Heart right ventricle (tissue), 16 donors: ENCODE measurements at regions not wholly inside any gene's neighbourhood (a gene's known extent, or its start where the extent isn't known, plus 50 kb on each side); places are given as distances from the start of the nearest gene placed in this dataset.

Experiments used
- ATAC-seq, 8 donors: fragments of 200-7000 bp; cut with Tn5 transposase; one replicate each; pipeline ENCODE4 v1.9.1; 2020; ENCODE audit warnings: mild to moderate bottlenecking in 8 of 8, moderate library complexity in 8 of 8, moderate number of reproducible peaks in 1 of 8
- DNase-seq, 2 donors: peaks; one replicate each; pipeline ENCODE4 v3.0.0-alpha.2; 2020
- H3K27ac ChIP-seq, 10 donors: fragments of 200-600 bp; sonication (generic) in 2 of 10; one replicate each; pipeline versions ENCODE4 v1.5.0 to v1.8.0; 2020 to 2022; ENCODE audit warnings: mild to moderate bottlenecking in 3 of 10
- H3K27me3 ChIP-seq, 7 donors: fragments of 200-600 bp; one replicate each; pipeline ENCODE4 v1.8.0; 2021 to 2022; ENCODE audit warnings: mild to moderate bottlenecking in 2 of 7
- H3K36me3 ChIP-seq, 9 donors: fragments of 200-600 bp; sonication (generic) in 1 of 9; one replicate each; pipeline versions ENCODE4 v1.5.0 to v1.8.0; 2020 to 2022; ENCODE audit warnings: mild to moderate bottlenecking in 2 of 9
- H3K4me1 ChIP-seq, 9 donors: fragments of 200-600 bp; sonication (generic) in 1 of 9; one replicate each; pipeline versions ENCODE4 v1.5.0 to v1.8.0; 2020 to 2022; ENCODE audit warnings: mild to moderate bottlenecking in 4 of 9
- H3K4me3 ChIP-seq, 10 donors: fragments of 200-600 bp; sonication (generic) in 2 of 10; one replicate each; pipeline versions ENCODE4 v1.5.0 to v1.8.0; 2020 to 2022; ENCODE audit warnings: mild to moderate bottlenecking in 7 of 10, moderate library complexity in 2 of 10
- H3K9me3 ChIP-seq, 11 donors: fragments of 200-600 bp in 10 of 11; sonication (generic) in 2 of 11; one replicate each; pipeline versions ENCODE4 v1.5.0 to v1.8.0; 2013 to 2022; ENCODE audit warnings: mild to moderate bottlenecking in 2 of 11, control low read depth in 1 of 11, moderate library complexity in 1 of 11
- WGBS, 2 donors: extraction: QIAGEN DNeasy Blood & Tissue Kit; methylation state at CpG; one replicate each; pipeline ENCODE4 v1.1.7; 2013; ENCODE audit warnings: inconsistent platforms in 1 of 2; 5-methylcytosine and 5-hydroxymethylcytosine counted together
- intact Hi-C, 10 donors: fragments of 100-400 bp; cut with DNase I; formaldehyde crosslinking; loops; one replicate each; pipeline versions ENCODE4 v1.11.1 to v1.14.2; 2022
- TF ChIP-seq, protein P1 (sequence below), 9 donors: fragments of 200-600 bp; sonication (generic) in 2 of 9; IDR thresholded peaks; one replicate each; pipeline versions ENCODE4 v1.5.0 to v1.8.0; 2021 to 2022; ENCODE audit warnings: antibody characterized with exemption in 9 of 9, mild to moderate bottlenecking in 5 of 9, moderate library complexity in 1 of 9
- donor health status: Arrhythmogenic right ventricular cardiomyopathy.
- donor health status: ischemic (EF 13 %, LVEDD 7.1; RV severe dilation, severe dysfunction).
- donor health status: healthy with polysubstance abuse.
- donor health status: DM: no; HTN: yes; CAD: no.
- donor health status: DM: no; HTN: no; CAD: no.
- donor health status: ischemic (EF 25% LVEDD 6.9; RV normal size, moderate dysfunction).
- donor health status: ischemic (EF 25% LVEDD 5.7; RV mildly dilated, moderate dysfunction).
- donor health status: healthy.
- donor health status: DM: yes; HTN: yes; CAD: no.
- donor health status: Ischemic cardiomyopathy.
- donor health status: ischemic (EF 35%, LVEDD 5.7; RV mildly dilated, moderate dysfunction).
- donor health status: nonischemic (EF 11% LVEDD 7.7; RV severe dilation, severe dysfunction).
- donor health status: DM: yes; HTN: yes; CAD: no.
- donor health status: PGD.
- donor health status: ischemic (EF 29% LVEDD 5.4; RV normal size, mild dysfunction).
- donor health status: nonischemic (EF 23%, LVEDD 6.1; RV moderate dilation, normal function).

- Histone ChIP-seq H3K9me3 (peaks cover 0 to 7% (median 0%) of the 10 kb centered on the region in 11 donors), H3K27me3 (peaks cover 0 to 4% (median 0%) of the 10 kb centered on the region in 7 donors), H3K4me3 (no peak overlapping the region), H3K36me3 (no peaks in the 10 kb centered on the region), H3K27ac (no peak overlapping the region), H3K4me1 (no peaks in the 10 kb centered on the region)
- intact Hi-C loops: no loop called here
- TF ChIP-seq, protein P1, sequence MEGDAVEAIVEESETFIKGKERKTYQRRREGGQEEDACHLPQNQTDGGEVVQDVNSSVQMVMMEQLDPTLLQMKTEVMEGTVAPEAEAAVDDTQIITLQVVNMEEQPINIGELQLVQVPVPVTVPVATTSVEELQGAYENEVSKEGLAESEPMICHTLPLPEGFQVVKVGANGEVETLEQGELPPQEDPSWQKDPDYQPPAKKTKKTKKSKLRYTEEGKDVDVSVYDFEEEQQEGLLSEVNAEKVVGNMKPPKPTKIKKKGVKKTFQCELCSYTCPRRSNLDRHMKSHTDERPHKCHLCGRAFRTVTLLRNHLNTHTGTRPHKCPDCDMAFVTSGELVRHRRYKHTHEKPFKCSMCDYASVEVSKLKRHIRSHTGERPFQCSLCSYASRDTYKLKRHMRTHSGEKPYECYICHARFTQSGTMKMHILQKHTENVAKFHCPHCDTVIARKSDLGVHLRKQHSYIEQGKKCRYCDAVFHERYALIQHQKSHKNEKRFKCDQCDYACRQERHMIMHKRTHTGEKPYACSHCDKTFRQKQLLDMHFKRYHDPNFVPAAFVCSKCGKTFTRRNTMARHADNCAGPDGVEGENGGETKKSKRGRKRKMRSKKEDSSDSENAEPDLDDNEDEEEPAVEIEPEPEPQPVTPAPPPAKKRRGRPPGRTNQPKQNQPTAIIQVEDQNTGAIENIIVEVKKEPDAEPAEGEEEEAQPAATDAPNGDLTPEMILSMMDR (IDR thresholded peaks at IDR 0.05): no peak
- DNase-seq (no peak), ATAC-seq (no peak)
Measured at GRCh38 chr4:25549413-25549812, 106.2 kb upstream of the SLC34A2 start.

GRCh38 chr4:25550376-25551030, 105.1 kb upstream of the SLC34A2 start:
- ATAC-seq: no peak
- Histone ChIP-seq H3K36me3 (no peaks in the 10 kb centered on the region), H3K27me3 (no peaks in the 10 kb centered on the region), H3K4me1 (no peaks in the 10 kb centered on the region), H3K9me3 (peaks cover 0 to 7% (median 0%) of the 10 kb centered on the region in 11 donors), H3K27ac (no peak overlapping the region), H3K4me3 (no peak overlapping the region)
- TF ChIP-seq, protein P1 (IDR thresholded peaks at IDR 0.05): no peak
- DNase-seq: no peak
- intact Hi-C loops: no loop called here
- 88 to 94% methylated on average over 5 of the region's 5 CpGs for WGBS, 2 donors

- no peak for DNase-seq
Measured at GRCh38 chr4:25551605-25552004, 104.0 kb upstream of the SLC34A2 start.

DNA sequence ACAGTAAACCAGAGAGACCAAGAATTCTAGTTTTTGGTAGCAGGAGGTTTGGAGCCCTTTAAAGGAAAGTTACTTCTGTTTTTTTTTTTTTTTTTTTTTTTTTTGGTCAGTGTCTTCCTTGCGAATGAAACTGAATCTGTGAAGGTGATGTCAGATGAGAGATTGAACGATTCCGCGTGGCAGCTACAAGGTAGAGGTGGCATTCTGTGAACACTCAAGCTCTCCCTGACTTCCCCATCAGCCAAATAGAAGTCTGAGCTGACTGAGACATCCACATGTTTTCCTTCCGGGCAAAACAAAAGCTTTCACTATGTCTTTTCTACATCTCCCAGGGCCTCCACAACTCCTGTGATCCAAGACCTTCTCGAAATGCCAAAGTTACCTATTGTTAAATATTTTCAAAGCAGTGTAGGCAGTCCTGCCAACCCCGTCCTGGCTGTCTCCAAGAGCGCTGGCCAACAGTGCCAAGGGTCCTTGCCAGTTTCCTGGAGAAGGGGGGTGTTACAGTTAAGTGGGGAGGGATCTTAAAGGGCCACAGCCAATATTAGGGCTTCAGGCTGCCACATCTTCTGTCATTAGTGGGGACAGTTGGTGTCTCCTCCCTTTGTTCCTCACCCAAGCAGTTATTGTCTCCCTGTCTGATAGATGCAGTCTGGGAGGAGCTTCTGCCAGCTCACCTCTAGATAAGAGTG, 102.9 kb upstream of the SLC34A2 start:
- H3K27me3 ChIP-seq: no peaks in the 10 kb centered on the region
- ATAC-seq: peak in 4 of 8 donors; percentile 51 to 87 (median 58)
- WGBS, 2 donors: 49 to 64% methylated on average over 8 of the region's 8 CpGs
- peak in 1 of 2 donors; percentile 9 for DNase-seq
- H3K4me1 ChIP-seq: no peaks in the 10 kb centered on the region
- H3K9me3 ChIP-seq: peaks cover 0 to 7% (median 0%) of the 10 kb centered on the region in 11 donors
- TF ChIP-seq, protein P1 (IDR thresholded peaks at IDR 0.05): no peak
- no peaks in the 10 kb centered on the region for H3K36me3 ChIP-seq
- H3K4me3 ChIP-seq: no peak overlapping the region
- intact Hi-C loops: no loop called here
- no peak overlapping the region for H3K27ac ChIP-seq

More at GRCh38 chr4:25551605-25552004, 104.0 kb upstream of the SLC34A2 start:
- no peak for ATAC-seq
- Histone ChIP-seq H3K27me3 (no peaks in the 10 kb centered on the region), H3K4me3 (no peak overlapping the region), H3K9me3 (peaks cover 0 to 7% (median 0%) of the 10 kb centered on the region in 11 donors), H3K36me3 (no peaks in the 10 kb centered on the region), H3K4me1 (no peaks in the 10 kb centered on the region), H3K27ac (no peak overlapping the region)
- TF ChIP-seq, protein P1 (IDR thresholded peaks at IDR 0.05): no peak
- intact Hi-C loops: no loop called here
- 75 to 80% methylated on average over 4 of the region's 4 CpGs for WGBS, 2 donors
